ENCODE measurements at regions not wholly inside any gene's neighbourhood (a gene's known extent, or its start where the extent isn't known, plus 50 kb on each side); places are given as distances from the start of the nearest gene placed in this dataset.

GRCh38 chr9:2300325-2300724 is 285.2 kb downstream of the SMARCA2 start:
- H3K27ac ChIP-seq, result no peak overlapping the region
- TF ChIP-seq POLR2A (IDR thresholded peaks at IDR 0.05) (no peak), CTCF (IDR thresholded peaks at IDR 0.05) (no peak)
- intact Hi-C loops (cut with DNase I), result no loop called here

DNA sequence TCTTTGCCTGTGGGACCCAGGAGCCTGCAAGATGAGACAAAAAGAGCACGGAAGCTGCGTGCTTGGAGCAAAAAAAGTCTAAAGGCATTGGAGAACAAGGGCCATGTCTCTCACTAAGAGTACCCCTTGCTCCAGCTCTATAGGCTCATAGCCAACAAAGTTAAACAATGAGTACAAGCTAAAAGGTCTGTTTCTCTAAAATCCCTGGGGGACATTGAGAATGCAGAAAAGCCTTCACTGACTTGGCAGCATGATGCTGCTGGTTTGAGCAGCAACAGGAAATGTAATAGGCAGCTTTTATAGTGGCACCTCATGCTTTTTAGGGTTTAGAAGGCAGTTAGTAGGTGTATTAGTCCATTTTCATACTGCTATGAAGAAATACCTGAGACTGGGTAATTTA is 287.5 kb downstream of the SMARCA2 start:
- H3K4me1 ChIP-seq, result no peaks in the 10 kb centered on the region
- no peak overlapping the region for H3K4me3 ChIP-seq (replicated peaks in 1 of 3)
- no peaks in the 10 kb centered on the region for H3K9me3 ChIP-seq
- WGBS, 2 donors, result 77 to 91% methylated on average over 2 of the region's 2 CpGs
- H3K36me3 ChIP-seq, result no peaks in the 10 kb centered on the region
- H3K27me3 ChIP-seq, result no peaks in the 10 kb centered on the region
- no peak for DNase-seq
- no peak overlapping the region for H3K27ac ChIP-seq
- no peak for TF ChIP-seq POLR2A (IDR thresholded peaks at IDR 0.05)
- no peak for TF ChIP-seq CTCF (IDR thresholded peaks at IDR 0.05)
- intact Hi-C loops (cut with DNase I), result no loop called here

More at GRCh38 chr9:2300325-2300724, 285.2 kb downstream of the SMARCA2 start:
- no peaks in the 10 kb centered on the region for H3K9me3 ChIP-seq
- no peaks in the 10 kb centered on the region for H3K36me3 ChIP-seq
- no peaks in the 10 kb centered on the region for H3K4me1 ChIP-seq
- no peaks in the 10 kb centered on the region for H3K27me3 ChIP-seq
- no peak for DNase-seq
- H3K4me3 ChIP-seq (replicated peaks in 1 of 3), result no peak overlapping the region

- no peaks in the 10 kb centered on the region for H3K4me1 ChIP-seq
- 88 to 89% methylated on average over 3 of the region's 3 CpGs for WGBS, 2 donors
- no peaks in the 10 kb centered on the region for H3K27me3 ChIP-seq
- TF ChIP-seq POLR2A (IDR thresholded peaks at IDR 0.05), result no peak
- no peak overlapping the region for H3K27ac ChIP-seq
- H3K9me3 ChIP-seq, result no peaks in the 10 kb centered on the region
- no peaks in the 10 kb centered on the region for H3K36me3 ChIP-seq
- intact Hi-C loops (cut with DNase I), result no loop called here
- no peak overlapping the region for H3K4me3 ChIP-seq (replicated peaks in 1 of 3)
- no peak for DNase-seq
These were observed 287.9 kb downstream of the SMARCA2 start for GRCh38 chr9:2303056-2303455.

- intact Hi-C loops (cut with DNase I), result no loop called here
- no peaks in the 10 kb centered on the region for H3K9me3 ChIP-seq
- 73 to 89% methylated on average over 4 of the region's 4 CpGs for WGBS, 2 donors
- H3K27me3 ChIP-seq, result no peaks in the 10 kb centered on the region
- no peaks in the 10 kb centered on the region for H3K36me3 ChIP-seq
- H3K27ac ChIP-seq, result no peak overlapping the region
- no peaks in the 10 kb centered on the region for H3K4me1 ChIP-seq
- no peak overlapping the region for H3K4me3 ChIP-seq (replicated peaks in 1 of 3)
- no peak for DNase-seq
- no peak for TF ChIP-seq CTCF (IDR thresholded peaks at IDR 0.05)
- no peak for TF ChIP-seq POLR2A (IDR thresholded peaks at IDR 0.05)
These were observed 292.3 kb downstream of the SMARCA2 start for GRCh38 chr9:2307480-2307879.

DNA sequence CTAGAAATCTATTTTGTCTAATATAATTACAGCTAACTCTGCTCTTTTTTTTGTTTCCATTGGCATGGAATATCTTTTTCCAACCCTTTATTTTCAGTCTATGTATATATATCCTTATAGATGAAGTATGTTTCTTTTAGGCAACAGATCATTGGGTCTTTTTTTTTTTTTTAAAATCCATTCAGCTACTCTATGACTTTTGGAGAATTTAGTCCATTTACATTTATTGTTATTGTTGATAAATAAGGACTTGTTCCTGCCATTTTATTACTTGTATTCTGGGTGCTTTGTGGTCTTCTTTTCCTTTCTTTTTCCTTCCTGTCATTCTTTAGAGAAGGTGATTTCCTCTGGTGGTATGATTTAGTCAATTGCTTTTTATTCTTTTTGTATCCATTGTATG is 296.8 kb downstream of the SMARCA2 start:
- Histone ChIP-seq H3K4me3 (replicated peaks in 1 of 3) (no peak overlapping the region), H3K27ac (no peak overlapping the region), H3K9me3 (no peaks in the 10 kb centered on the region), H3K27me3 (no peaks in the 10 kb centered on the region), H3K4me1 (no peaks in the 10 kb centered on the region), H3K36me3 (no peaks in the 10 kb centered on the region)
- TF ChIP-seq POLR2A (IDR thresholded peaks at IDR 0.05) (no peak), CTCF (IDR thresholded peaks at IDR 0.05) (no peak)
- DNase-seq, result no peak
- intact Hi-C loops (cut with DNase I), result no loop called here

- H3K4me1 ChIP-seq, result no peaks in the 10 kb centered on the region
- no peak for TF ChIP-seq CTCF (IDR thresholded peaks at IDR 0.05)
- TF ChIP-seq POLR2A (IDR thresholded peaks at IDR 0.05), result no peak
- no peak overlapping the region for H3K27ac ChIP-seq
- H3K27me3 ChIP-seq, result no peaks in the 10 kb centered on the region
- WGBS, 2 donors, result 97 to 98% methylated on average over 1 of the region's 1 CpG
- no peaks in the 10 kb centered on the region for H3K36me3 ChIP-seq
- DNase-seq, result no peak
- H3K9me3 ChIP-seq, result no peaks in the 10 kb centered on the region
- intact Hi-C loops (cut with DNase I), result no loop called here
- no peak overlapping the region for H3K4me3 ChIP-seq (replicated peaks in 1 of 3)
These were observed 298.4 kb downstream of the SMARCA2 start for GRCh38 chr9:2313512-2313911.
